WI38 (cell line): ENCODE measurements at regions not wholly inside any gene's neighbourhood (a gene's known extent, or its start where the extent isn't known, plus 50 kb on each side); places are given as distances from the start of the nearest gene placed in this dataset.

Experiments used
- H3K4me3 ChIP-seq: 2 replicates; pipeline ENCODE4 v1.5.1; 2011; ENCODE audit warnings: low read depth, mild to moderate bottlenecking, control low read depth, low read length
- TF ChIP-seq, protein P1 (sequence below): IDR thresholded peaks from 2 replicates; pipeline ENCODE4 v1.5.1; 2012; ENCODE audit warnings: low read depth, mild to moderate bottlenecking, control low read depth, low read length

DNA sequence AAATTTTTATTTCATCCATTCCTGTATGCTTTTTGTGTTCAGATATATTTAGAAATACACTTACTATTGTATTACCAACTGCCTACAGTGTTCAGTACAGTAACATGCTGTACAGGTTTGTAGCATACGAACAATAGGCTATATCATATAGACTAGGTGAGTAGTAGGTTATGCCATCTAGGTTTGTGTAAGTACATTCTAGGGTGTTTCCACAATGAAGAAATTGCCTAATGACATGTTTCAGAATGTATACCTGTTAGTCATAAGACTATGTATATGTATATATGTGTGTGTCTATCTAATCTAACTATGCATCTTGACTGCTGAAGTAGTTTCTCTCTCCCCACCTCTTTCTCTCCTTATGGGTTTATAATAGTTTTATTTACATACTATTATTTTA lies 51.5 kb upstream of the BTC start:
- TF ChIP-seq, protein P1, sequence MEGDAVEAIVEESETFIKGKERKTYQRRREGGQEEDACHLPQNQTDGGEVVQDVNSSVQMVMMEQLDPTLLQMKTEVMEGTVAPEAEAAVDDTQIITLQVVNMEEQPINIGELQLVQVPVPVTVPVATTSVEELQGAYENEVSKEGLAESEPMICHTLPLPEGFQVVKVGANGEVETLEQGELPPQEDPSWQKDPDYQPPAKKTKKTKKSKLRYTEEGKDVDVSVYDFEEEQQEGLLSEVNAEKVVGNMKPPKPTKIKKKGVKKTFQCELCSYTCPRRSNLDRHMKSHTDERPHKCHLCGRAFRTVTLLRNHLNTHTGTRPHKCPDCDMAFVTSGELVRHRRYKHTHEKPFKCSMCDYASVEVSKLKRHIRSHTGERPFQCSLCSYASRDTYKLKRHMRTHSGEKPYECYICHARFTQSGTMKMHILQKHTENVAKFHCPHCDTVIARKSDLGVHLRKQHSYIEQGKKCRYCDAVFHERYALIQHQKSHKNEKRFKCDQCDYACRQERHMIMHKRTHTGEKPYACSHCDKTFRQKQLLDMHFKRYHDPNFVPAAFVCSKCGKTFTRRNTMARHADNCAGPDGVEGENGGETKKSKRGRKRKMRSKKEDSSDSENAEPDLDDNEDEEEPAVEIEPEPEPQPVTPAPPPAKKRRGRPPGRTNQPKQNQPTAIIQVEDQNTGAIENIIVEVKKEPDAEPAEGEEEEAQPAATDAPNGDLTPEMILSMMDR: no peak

More for the DNA sequence above, 51.5 kb upstream of the BTC start:
- no peak overlapping the region for H3K4me3 ChIP-seq
